H1 (cell line): ENCODE measurements at regions not wholly inside any gene's neighbourhood (a gene's known extent, or its start where the extent isn't known, plus 50 kb on each side); places are given as distances from the start of the nearest gene placed in this dataset.

Source experiments
- BCL11A ChIP-seq, 2 experiments: IDR thresholded peaks; one replicate each; pipeline ENCODE4 v1.6.1; 2011; ENCODE audit warnings: low read depth in 2 of 2, low read length in 2 of 2, mild to moderate bottlenecking in 2 of 2
- CTBP2 ChIP-seq: IDR thresholded peaks from 2 replicates; pipeline ENCODE4 v1.7.0; 2011; ENCODE audit warnings: borderline replicate concordance, mild to moderate bottlenecking, moderate library complexity, mixed read lengths, low read length; ENCODE audit not compliant: insufficient read depth, insufficient read length
- HDAC2 ChIP-seq, 2 experiments: fragments of 300-600 bp in 1 of 2; sonication (generic) in 1 of 2; IDR thresholded peaks; 2 replicates each; pipeline ENCODE4 v1.6.1; 2011 to 2012; ENCODE audit warnings: low read depth in 2 of 2, low read length in 2 of 2, mild to moderate bottlenecking in 2 of 2, moderate library complexity in 2 of 2, borderline replicate concordance in 1 of 2, inconsistent platforms in 1 of 2
- HDAC6 ChIP-seq: IDR thresholded peaks from one replicate; pipeline ENCODE4 v1.7.1; 2012; ENCODE audit warnings: low read depth, mild to moderate bottlenecking, inconsistent platforms, low read length, moderate library complexity
- RAD21 ChIP-seq, 2 experiments: IDR thresholded peaks in 1 of 2; conservative IDR thresholded peaks in 1 of 2; 2 replicates each; pipeline ENCODE4 v1.6.1; 2011; ENCODE audit warnings: low read depth in 2 of 2, low read length in 2 of 2, improper control_type of control experiment in 1 of 2, inconsistent platforms in 1 of 2, mild to moderate bottlenecking in 1 of 2, moderate library complexity in 1 of 2
- RBBP5 ChIP-seq: IDR thresholded peaks from 2 replicates; pipeline ENCODE4 v1.7.1; 2012; ENCODE audit warnings: low read depth, mild to moderate bottlenecking, inconsistent platforms, low read length, moderate library complexity, borderline replicate concordance
- TAF7 ChIP-seq: optimal IDR thresholded peaks from 2 replicates; pipeline ENCODE3; 2011; ENCODE audit warnings: low read depth, mild to moderate bottlenecking, inconsistent platforms, low read length, moderate library complexity, borderline replicate concordance
- TCF12 ChIP-seq: IDR thresholded peaks from 2 replicates; pipeline ENCODE4 v1.6.1; 2011; ENCODE audit warnings: low read depth, mild to moderate bottlenecking, low read length
- TEAD4 ChIP-seq: IDR thresholded peaks from 2 replicates; pipeline ENCODE4 v1.6.1; 2012; ENCODE audit warnings: low read depth, low read length, inconsistent platforms, mixed read lengths
- TF ChIP-seq, protein P1 (sequence below): IDR thresholded peaks from 2 replicates; pipeline ENCODE4 v1.6.1; 2012; ENCODE audit warnings: inconsistent platforms

DNA sequence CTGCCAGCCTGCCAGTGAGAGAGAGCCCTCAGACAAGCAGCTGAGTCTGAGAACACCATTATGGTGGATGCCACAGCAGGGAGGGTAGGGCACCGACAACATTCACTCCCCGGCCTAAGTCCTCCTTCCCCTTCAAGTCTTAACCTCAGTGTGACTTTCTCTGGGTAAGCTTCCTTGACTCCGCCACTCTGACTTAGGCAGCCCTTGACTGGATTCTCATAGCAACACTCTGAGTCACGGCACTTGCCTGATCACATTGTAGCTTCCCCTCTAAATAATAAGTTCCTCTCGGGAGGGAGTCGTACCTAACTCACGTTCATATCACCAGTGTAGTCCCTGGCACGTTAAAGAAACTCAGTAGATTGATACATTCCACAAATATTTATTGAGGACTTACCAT lies 180.5 kb downstream of the FOXB1 start (continued):
- no peak for TF ChIP-seq RAD21 (IDR thresholded peaks at IDR 0.05 in 1 of 2, conservative IDR thresholded peaks at IDR 0.05 in 1 of 2; ENCODE audit: low read depth in 2 of 2, low read length in 2 of 2)
- TF ChIP-seq RBBP5: no peak
- TF ChIP-seq HDAC6: no peak
- TF ChIP-seq, protein P1, sequence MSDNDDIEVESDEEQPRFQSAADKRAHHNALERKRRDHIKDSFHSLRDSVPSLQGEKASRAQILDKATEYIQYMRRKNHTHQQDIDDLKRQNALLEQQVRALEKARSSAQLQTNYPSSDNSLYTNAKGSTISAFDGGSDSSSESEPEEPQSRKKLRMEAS: no peak
- no peak for TF ChIP-seq TAF7
- no peak for TF ChIP-seq CTBP2
- TF ChIP-seq BCL11A (IDR thresholded peaks at IDR 0.05; ENCODE audit: low read depth in 2 of 2, low read length in 2 of 2): no peak
- no peak for TF ChIP-seq TCF12
- TF ChIP-seq HDAC2 (IDR thresholded peaks at IDR 0.05; ENCODE audit: borderline replicate concordance in 1 of 2, low read depth in 2 of 2, low read length in 2 of 2): no peak
- TF ChIP-seq TEAD4: no peak
